GM10248 (cell line): ENCODE measurements at regions not wholly inside any gene's neighbourhood (a gene's known extent, or its start where the extent isn't known, plus 50 kb on each side); places are given as distances from the start of the nearest gene placed in this dataset.

Experiments
- CTCF ChIA-PET: fragments of 300-600 bp; sonication (Branson Sonifier 250); formaldehyde crosslinking; extraction: SDS; loops from one replicate; lab custom pipeline; 2021; ENCODE audit warnings: antibody characterized with exemption; lab: Yijun Ruan, JAX
- POLR2A ChIA-PET: fragments of 350-650 bp; sonication (Branson Sonifier 250); formaldehyde crosslinking; extraction: SDS; loops from one replicate; lab custom pipeline; 2020; ENCODE audit warnings: antibody characterized with exemption; lab: Yijun Ruan, JAX
- DNase-seq: peaks from one replicate; pipeline ENCODE4 v3.0.0; 2012; ENCODE audit errors: extremely low spot score
- TF ChIP-seq, protein P1 (sequence below): IDR thresholded peaks from 2 replicates; pipeline ENCODE4 v1.5.1; 2012; ENCODE audit warnings: mild to moderate bottlenecking, low read depth; ENCODE audit errors: extremely low read depth, missing control alignments, control extremely low read depth

DNA sequence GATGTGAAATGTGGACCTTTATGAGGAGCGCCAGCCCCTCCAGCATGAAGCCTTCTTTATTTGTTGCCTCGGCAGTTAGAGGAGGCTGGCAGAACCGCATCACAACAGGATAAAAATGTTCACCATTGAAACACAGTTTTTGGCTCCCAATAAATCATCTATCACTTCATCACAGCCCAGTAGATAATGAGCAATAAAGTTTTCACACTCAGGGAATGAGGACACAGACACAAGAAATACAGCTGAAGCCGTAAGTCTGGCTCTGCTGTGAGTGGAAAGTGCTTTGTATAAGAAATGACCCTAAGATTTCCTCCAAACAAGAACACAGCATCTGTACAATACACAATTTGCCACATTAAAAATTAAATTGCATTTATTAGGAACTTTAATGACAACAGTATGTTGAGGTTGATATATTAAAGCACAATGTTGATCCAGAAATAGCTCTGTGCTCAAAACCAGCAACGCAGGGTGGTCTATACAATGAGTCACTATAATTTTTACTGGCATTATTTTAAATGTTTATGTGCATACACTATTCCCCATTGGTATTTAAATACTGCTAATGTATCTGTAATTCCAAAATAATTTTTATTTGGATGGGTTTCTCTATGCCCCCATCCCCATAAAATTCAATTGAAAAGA lies 301.8 kb upstream of the MGMT start:
- POLR2A ChIA-PET, result no interaction called here
- DNase-seq, result no peak
- TF ChIP-seq, protein P1, sequence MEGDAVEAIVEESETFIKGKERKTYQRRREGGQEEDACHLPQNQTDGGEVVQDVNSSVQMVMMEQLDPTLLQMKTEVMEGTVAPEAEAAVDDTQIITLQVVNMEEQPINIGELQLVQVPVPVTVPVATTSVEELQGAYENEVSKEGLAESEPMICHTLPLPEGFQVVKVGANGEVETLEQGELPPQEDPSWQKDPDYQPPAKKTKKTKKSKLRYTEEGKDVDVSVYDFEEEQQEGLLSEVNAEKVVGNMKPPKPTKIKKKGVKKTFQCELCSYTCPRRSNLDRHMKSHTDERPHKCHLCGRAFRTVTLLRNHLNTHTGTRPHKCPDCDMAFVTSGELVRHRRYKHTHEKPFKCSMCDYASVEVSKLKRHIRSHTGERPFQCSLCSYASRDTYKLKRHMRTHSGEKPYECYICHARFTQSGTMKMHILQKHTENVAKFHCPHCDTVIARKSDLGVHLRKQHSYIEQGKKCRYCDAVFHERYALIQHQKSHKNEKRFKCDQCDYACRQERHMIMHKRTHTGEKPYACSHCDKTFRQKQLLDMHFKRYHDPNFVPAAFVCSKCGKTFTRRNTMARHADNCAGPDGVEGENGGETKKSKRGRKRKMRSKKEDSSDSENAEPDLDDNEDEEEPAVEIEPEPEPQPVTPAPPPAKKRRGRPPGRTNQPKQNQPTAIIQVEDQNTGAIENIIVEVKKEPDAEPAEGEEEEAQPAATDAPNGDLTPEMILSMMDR, result no peak
- CTCF ChIA-PET, result interaction anchor here (1.0 kb wide), 1 partner anchor 33 kb away, joined by 3 read pairs; no protein-coding TSS in a partner anchor

DNA sequence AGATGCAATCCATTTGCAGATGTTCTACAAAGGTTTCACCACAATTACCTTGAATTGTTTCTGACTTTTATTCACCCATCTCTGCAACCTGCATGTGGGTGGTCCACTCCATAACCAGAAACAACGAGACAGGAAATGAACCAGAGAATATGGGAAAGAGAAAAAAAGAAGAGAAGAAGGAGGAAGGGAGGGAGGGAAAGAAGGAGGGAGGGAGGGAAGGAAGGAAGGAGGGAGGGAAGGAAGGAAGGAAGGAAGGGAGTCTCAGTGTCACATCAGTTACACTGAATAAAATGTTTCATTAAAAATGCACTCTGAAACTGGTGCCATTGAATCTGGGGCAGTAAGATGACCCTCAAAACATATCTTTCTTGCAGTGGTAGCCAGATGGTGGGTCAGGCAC lies 301.3 kb upstream of the MGMT start:
- ChIA-PET CTCF (interaction anchor here (1.0 kb wide), 1 partner anchor 32 kb away, joined by 3 read pairs; no protein-coding TSS in a partner anchor), POLR2A (no interaction called here)
- DNase-seq, result no peak
- TF ChIP-seq, protein P1, result no peak

DNA sequence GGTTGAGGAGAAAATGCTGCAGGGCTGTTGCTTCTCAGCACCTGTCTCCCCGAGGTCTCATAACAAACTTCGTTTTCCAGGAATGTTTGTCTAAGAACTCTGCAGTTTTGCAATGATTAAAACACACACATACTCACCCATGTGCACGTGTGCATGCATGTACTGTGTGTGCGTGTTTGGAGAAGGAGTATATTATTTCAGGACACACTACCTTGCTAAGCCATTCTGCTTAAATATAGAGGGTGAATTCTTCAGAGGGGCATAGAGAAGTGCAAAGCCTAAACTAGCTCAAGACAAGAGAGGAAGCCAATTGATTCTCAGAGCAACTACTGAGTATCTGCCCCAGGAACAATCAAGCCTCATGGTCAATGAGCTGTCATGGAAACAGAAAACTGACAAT lies 298.4 kb upstream of the MGMT start:
- ChIA-PET POLR2A (no interaction called here), CTCF (interaction anchor here (1.4 to 1.5 kb wide), 2 partner anchors 13 to 15 kb away, joined by 3 to 4 read pairs; no protein-coding TSS in a partner anchor)
- DNase-seq, result no peak
- TF ChIP-seq, protein P1, result no peak

DNA sequence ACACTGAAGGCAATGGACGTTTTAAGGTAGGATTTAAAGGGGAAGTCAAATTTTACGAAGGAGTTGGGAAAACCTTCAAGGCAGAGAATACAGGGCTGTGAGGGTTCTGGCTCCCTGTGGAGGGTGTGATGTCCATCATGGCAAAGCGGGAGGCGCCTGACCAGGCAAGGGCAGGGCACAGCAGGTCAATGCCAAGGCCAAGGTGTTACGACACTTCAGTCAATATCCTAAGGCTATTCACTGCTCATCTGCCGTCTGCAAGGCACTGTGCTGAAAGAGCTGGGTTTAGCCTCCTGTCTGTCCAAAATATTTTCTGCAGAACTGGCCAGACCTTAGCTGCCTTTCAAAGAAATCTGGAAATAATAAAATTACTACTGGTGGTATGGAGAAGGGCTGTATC lies 297.9 kb upstream of the MGMT start:
- TF ChIP-seq, protein P1, result no peak
- ChIA-PET POLR2A (no interaction called here), CTCF (interaction anchor here (1.4 to 1.5 kb wide), 2 partner anchors 12 to 15 kb away, joined by 3 to 4 read pairs; no protein-coding TSS in a partner anchor)
- DNase-seq, result no peak

DNA sequence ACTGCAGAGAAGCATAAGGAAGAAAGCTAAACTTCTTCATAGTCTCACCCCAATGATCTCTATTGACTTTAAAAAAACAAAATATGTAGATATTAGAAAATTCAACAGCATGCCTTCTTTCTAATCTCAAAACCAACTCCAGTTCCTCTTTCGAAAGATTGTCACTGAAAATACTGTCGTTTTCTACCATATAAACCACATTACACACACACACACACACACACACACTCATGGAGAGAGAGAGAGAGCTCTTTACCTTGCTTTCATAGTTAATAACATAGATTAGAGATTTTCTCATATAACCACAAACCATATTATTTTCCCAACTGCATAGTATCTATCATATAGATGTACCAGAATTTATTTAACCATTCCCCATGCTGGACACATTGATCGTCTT lies 296.2 kb upstream of the MGMT start:
- CTCF ChIA-PET, result no interaction called here
- TF ChIP-seq, protein P1, result no peak
- POLR2A ChIA-PET, result no interaction called here
- no peak for DNase-seq

DNA sequence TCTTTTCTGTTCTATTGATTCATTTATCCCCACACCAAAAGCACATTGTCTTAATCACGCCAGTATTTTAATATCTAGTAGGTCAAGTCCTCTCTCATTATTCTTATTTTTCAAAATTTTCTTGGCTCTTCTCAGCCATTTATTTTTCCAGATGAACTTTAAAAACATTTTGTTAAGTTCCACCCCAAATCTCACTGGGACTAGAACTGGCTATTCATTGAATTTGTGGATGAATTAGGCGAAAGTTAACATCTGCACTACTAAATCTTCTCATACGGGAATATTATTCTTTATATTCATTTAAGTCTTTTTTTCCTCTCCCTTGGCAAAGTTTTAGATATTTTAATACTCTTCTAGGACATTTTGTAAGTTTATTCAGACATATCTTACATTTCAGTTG lies 295.2 kb upstream of the MGMT start:
- no peak for DNase-seq
- ChIA-PET CTCF (no interaction called here), POLR2A (no interaction called here)
- TF ChIP-seq, protein P1, result no peak
